IMR-90 (cell line): ENCODE measurements at regions not wholly inside any gene's neighbourhood (a gene's known extent, or its start where the extent isn't known, plus 50 kb on each side); places are given as distances from the start of the nearest gene placed in this dataset.
"Not testable (repeated sequence)": the region's sequence is repeated elsewhere in the genome, so short reads cannot be mapped to it uniquely, and the experiment has no call there.

Source experiments
- ATAC-seq: fragments of 200-7000 bp; cut with Tn5 transposase; 2 replicates; pipeline ENCODE4 v1.9.1; 2020; ENCODE audit warnings: low read depth, mild to moderate bottlenecking, moderate library complexity
- BruUV-seq: library from RNA; stranded (reverse); fragments of 400-500 nt; replicated peaks from 2 replicates; lab custom pipeline; 2021; lab: Mats Ljungman, UMichigan
- CTCF ChIA-PET: fragments of 300-600 bp; formaldehyde crosslinking; extraction: SDS; loops from one replicate; lab custom pipeline; 2021; ENCODE audit warnings: antibody characterized with exemption; lab: Yijun Ruan, JAX
- POLR2A ChIA-PET: fragments of 300-600 bp; sonication (Branson Sonifier 250); formaldehyde crosslinking; loops from one replicate; lab custom pipeline; 2022; ENCODE audit warnings: antibody characterized with exemption; ENCODE audit not compliant: unreplicated experiment; lab: Charles Lee
- DNase-seq: peaks from one replicate; pipeline ENCODE4 v3.0.0; 2013
- H2AFZ ChIP-seq: replicated peaks from 2 replicates; pipeline ENCODE3; 2013; ENCODE audit warnings: low read length, mild to moderate bottlenecking; ENCODE audit not compliant: poor library complexity
- H2AK5ac ChIP-seq: 2 replicates; pipeline ENCODE4 v1.6.1; 2013; ENCODE audit warnings: low read depth, low read length, inconsistent platforms
- H2AK9ac ChIP-seq: replicated peaks from 2 replicates; pipeline ENCODE3; 2013; ENCODE audit warnings: mild to moderate bottlenecking, low read depth, low read length, moderate library complexity; ENCODE audit not compliant: poor library complexity
- H2BK120ac ChIP-seq: 2 replicates; pipeline ENCODE4 v1.6.1; 2013; ENCODE audit warnings: low read depth, low read length, inconsistent platforms
- H2BK15ac ChIP-seq: 3 replicates; pipeline ENCODE4 v1.6.1; 2013; ENCODE audit warnings: low read depth, low read length, inconsistent platforms
- H2BK20ac ChIP-seq: 2 replicates; pipeline ENCODE4 v1.6.1; 2013; ENCODE audit warnings: low read depth, mild to moderate bottlenecking, inconsistent platforms, low read length, moderate library complexity
- H2BK5ac ChIP-seq: 2 replicates; pipeline ENCODE4 v1.6.1; 2013; ENCODE audit warnings: mild to moderate bottlenecking, low read depth, low read length, inconsistent platforms; ENCODE audit not compliant: poor library complexity, severe bottlenecking
- H3K14ac ChIP-seq: replicated peaks from 2 replicates; pipeline ENCODE4 v1.6.1; 2013; ENCODE audit warnings: low read depth, low read length, inconsistent platforms
- H3K18ac ChIP-seq: 2 replicates; pipeline ENCODE4 v1.6.1; 2013; ENCODE audit warnings: low read depth, low read length, control low read depth
- H3K23ac ChIP-seq: 2 replicates; pipeline ENCODE4 v1.6.1; 2013; ENCODE audit warnings: low read depth, low read length, inconsistent platforms
- H3K27ac ChIP-seq: 2 replicates; pipeline ENCODE4 v1.5.1; 2013; ENCODE audit warnings: mild to moderate bottlenecking, control low read depth, low read length; ENCODE audit not compliant: insufficient read depth
- H3K27me3 ChIP-seq: 2 replicates; pipeline ENCODE4 v1.6.1; 2013; ENCODE audit warnings: low read length; ENCODE audit not compliant: control insufficient read depth, insufficient read depth
- H3K36me3 ChIP-seq: 2 replicates; pipeline ENCODE4 v1.6.1; 2013; ENCODE audit warnings: low read length, mixed read lengths; ENCODE audit not compliant: control insufficient read depth, insufficient read depth
- H3K4ac ChIP-seq: 2 replicates; pipeline ENCODE4 v1.6.1; 2013; ENCODE audit warnings: low read depth, low read length, inconsistent platforms
- H3K4me1 ChIP-seq: 2 replicates; pipeline ENCODE4 v1.6.1; 2013; ENCODE audit warnings: low read length, mixed read lengths; ENCODE audit not compliant: control insufficient read depth, insufficient read depth
- H3K4me2 ChIP-seq: 2 replicates; pipeline ENCODE4 v1.6.1; 2013; ENCODE audit warnings: low read depth, mild to moderate bottlenecking, control low read depth, low read length, moderate library complexity
- H3K4me3 ChIP-seq: 2 replicates; pipeline ENCODE4 v1.5.1; 2013; ENCODE audit warnings: low read depth, mild to moderate bottlenecking, control low read depth, low read length, moderate library complexity; ENCODE audit not compliant: insufficient read depth
- H3K56ac ChIP-seq: 2 replicates; pipeline ENCODE4 v1.6.1; 2013; ENCODE audit warnings: low read length, inconsistent platforms; ENCODE audit not compliant: insufficient read depth; ENCODE audit errors: extremely low read depth
- H3K79me1 ChIP-seq, 2 experiments: 2 replicates each; pipeline ENCODE4 v1.6.1; 2013; ENCODE audit warnings: low read length in 2 of 2, inconsistent platforms in 1 of 2, low read depth in 1 of 2
- H3K9ac ChIP-seq: 2 replicates; pipeline ENCODE4 v1.6.1; 2013; ENCODE audit warnings: low read depth, low read length, control low read depth
- H3K9me1 ChIP-seq: 2 replicates; pipeline ENCODE4 v1.6.1; 2013; ENCODE audit warnings: low read length, inconsistent platforms; ENCODE audit not compliant: insufficient read depth
- H3K9me3 ChIP-seq: 2 replicates; pipeline ENCODE4 v1.6.1; 2013; ENCODE audit warnings: low read length; ENCODE audit not compliant: control insufficient read depth, insufficient read depth
- H4K20me1 ChIP-seq: 2 replicates; pipeline ENCODE4 v1.6.1; 2013; ENCODE audit warnings: low read length, inconsistent platforms; ENCODE audit not compliant: insufficient read depth
- H4K5ac ChIP-seq: 2 replicates; pipeline ENCODE4 v1.6.1; 2013; ENCODE audit warnings: mild to moderate bottlenecking, low read depth, low read length, control low read depth
- H4K8ac ChIP-seq, 2 experiments: 2 replicates each; pipeline ENCODE4 v1.6.1; 2013; ENCODE audit warnings: low read depth in 2 of 2, low read length in 2 of 2, control low read depth in 1 of 2, inconsistent platforms in 1 of 2
- H4K91ac ChIP-seq: 2 replicates; pipeline ENCODE4 v1.6.1; 2013; ENCODE audit warnings: low read depth, low read length, inconsistent platforms; ENCODE audit not compliant: insufficient read depth
- WGBS, 2 experiments: methylation state at CpG; one replicate each; pipeline versions ENCODE4 v1.1.5 to v1.1.7; 2013; ENCODE audit warnings: missing lambda C conversion rate in 2 of 2; ENCODE audit not compliant: insufficient read length in 1 of 2; ENCODE audit errors: extremely low coverage in 2 of 2; 5-methylcytosine and 5-hydroxymethylcytosine counted together
- dilution Hi-C: fragments of 300-500 bp; cut with HindIII; formaldehyde crosslinking; loops from one replicate; pipeline ENCODE4 v1.14.3; 2018; ENCODE audit warnings: low sequenced_read_pairs; ENCODE audit not compliant: unreplicated experiment
- in situ Hi-C: fragments of 300-500 bp; cut with MboI; formaldehyde crosslinking; loops from 3 replicates; pipeline ENCODE4 v1.14.3; 2019; ENCODE audit warnings: low sequenced_read_pairs, inconsistent platforms, mixed read lengths
- intact Hi-C: fragments of 100-400 bp; cut with micrococcal nuclease; formaldehyde crosslinking; loops from 2 replicates; pipeline ENCODE4 v1.10.0; 2022

DNA sequence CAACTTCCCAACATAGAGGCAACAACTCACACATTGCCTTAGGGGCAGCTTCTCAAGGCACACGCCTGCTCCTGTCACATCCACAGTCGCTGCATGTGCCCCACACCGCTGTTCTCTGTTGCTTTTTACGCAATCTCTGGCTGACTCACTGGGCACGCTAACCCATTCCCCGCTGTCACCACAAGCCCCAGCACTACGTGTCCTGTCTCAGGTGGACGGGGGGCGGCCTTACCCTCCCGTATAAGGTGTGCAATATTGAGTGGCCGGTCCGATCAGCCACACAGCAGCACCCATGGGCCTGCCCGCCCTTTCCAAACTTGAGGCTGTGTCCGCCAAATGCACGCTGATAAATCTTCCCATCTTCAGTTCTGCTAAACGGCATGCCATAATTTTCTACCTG, 75.5 kb upstream of the TNK2 start:
- 89% methylated on average over 8 of the region's 16 CpGs; no CpG with 5 or more reads in 1 of the 2 experiments for WGBS, 2 experiments
- POLR2A ChIA-PET, H3K27me3 ChIP-seq, H3K9ac ChIP-seq, H3K9me1 ChIP-seq, H3K4ac ChIP-seq, H3K14ac ChIP-seq, H3K9me3 ChIP-seq, CTCF ChIA-PET, H3K18ac ChIP-seq, H2BK120ac ChIP-seq, H3K56ac ChIP-seq, H4K20me1 ChIP-seq, H4K8ac ChIP-seq, H2BK15ac ChIP-seq, H3K79me1 ChIP-seq, H2AK5ac ChIP-seq, H4K91ac ChIP-seq, dilution Hi-C loops, H3K4me1 ChIP-seq, intact Hi-C loops, H2AFZ ChIP-seq, H2BK20ac ChIP-seq, H4K5ac ChIP-seq, H2BK5ac ChIP-seq, in situ Hi-C loops, BruUV-seq, DNase-seq, H3K23ac ChIP-seq, H3K27ac ChIP-seq, H3K4me3 ChIP-seq, H2AK9ac ChIP-seq, ATAC-seq, H3K4me2 ChIP-seq: not testable (repeated sequence)
- H3K36me3 ChIP-seq = peaks cover 18% of the 10 kb centered on the region

DNA sequence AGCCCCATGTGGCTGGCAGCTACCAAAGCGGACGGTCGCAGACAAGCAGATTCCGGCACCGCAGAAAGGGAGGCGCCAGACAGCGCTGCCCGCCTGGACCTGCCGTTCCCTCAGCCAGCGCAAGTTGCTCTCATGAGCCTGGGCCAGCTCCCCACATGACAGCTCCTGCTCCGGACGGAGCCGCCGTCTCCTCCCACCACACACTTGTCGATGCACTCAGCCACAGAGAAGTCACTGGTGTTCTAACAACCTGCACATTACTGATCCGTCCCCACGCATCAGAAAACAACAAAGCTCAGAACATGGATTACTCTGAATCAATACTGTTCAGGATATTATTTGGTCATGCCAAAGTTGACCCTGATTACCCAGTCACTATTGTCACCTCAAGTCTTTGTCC, 74.4 kb upstream of the TNK2 start:
- BruUV-seq, dilution Hi-C loops, H3K27ac ChIP-seq, H3K79me1 ChIP-seq, H3K9me1 ChIP-seq, DNase-seq, intact Hi-C loops, H4K91ac ChIP-seq, H3K27me3 ChIP-seq, H3K23ac ChIP-seq, H3K18ac ChIP-seq, H2BK20ac ChIP-seq, H2BK120ac ChIP-seq, H3K9ac ChIP-seq, H2AFZ ChIP-seq, H3K4ac ChIP-seq, H4K20me1 ChIP-seq, in situ Hi-C loops, H3K4me2 ChIP-seq, H3K9me3 ChIP-seq, H2BK5ac ChIP-seq, H3K4me1 ChIP-seq, H2AK5ac ChIP-seq, H3K56ac ChIP-seq, H2AK9ac ChIP-seq, H4K5ac ChIP-seq, CTCF ChIA-PET, ATAC-seq, H3K14ac ChIP-seq, H3K4me3 ChIP-seq, H2BK15ac ChIP-seq, H4K8ac ChIP-seq, POLR2A ChIA-PET: not testable (repeated sequence)
- peaks cover 20% of the 10 kb centered on the region for H3K36me3 ChIP-seq
- WGBS, 2 experiments = no CpG with 5 or more reads among the region's 17 CpGs
